Naive B cell (primary cell): ENCODE measurements at regions not wholly inside any gene's neighbourhood (a gene's known extent, or its start where the extent isn't known, plus 50 kb on each side); places are given as distances from the start of the nearest gene placed in this dataset.

Source experiments
- ATAC-seq, 2 donors: fragments of 150-1000 bp; cut with Tn5 transposase; 2 replicates each; pipeline ENCODE4 v1.10.0; 2021; ENCODE audit warnings: low read depth in 2 of 2, mild to moderate bottlenecking in 2 of 2, moderate library complexity in 2 of 2
- DNase-seq: peaks from one replicate; pipeline ENCODE4 v3.0.0; 2022
- H3K27ac Mint-ChIP-seq, 6 donors: one replicate each; pipeline ENCODE4 v1.8.0; 2020 to 2022; ENCODE audit warnings: mild to moderate bottlenecking in 6 of 6, mixed read lengths in 6 of 6, moderate library complexity in 5 of 6, inconsistent platforms in 2 of 6
- H3K27me3 Mint-ChIP-seq, 3 donors: one replicate each; pipeline ENCODE4 v1.8.0; 2021 to 2022; ENCODE audit warnings: mixed read lengths in 3 of 3, mild to moderate bottlenecking in 1 of 3
- H3K36me3 Mint-ChIP-seq, 2 donors: one replicate each; pipeline ENCODE4 v1.8.0; 2020 to 2022; ENCODE audit warnings: mixed read lengths in 2 of 2, inconsistent platforms in 1 of 2, mild to moderate bottlenecking in 1 of 2
- H3K4me1 Mint-ChIP-seq, 3 donors: one replicate each; pipeline ENCODE4 v1.8.0; 2020 to 2022; ENCODE audit warnings: mixed read lengths in 3 of 3, inconsistent platforms in 1 of 3, mild to moderate bottlenecking in 1 of 3, moderate library complexity in 1 of 3
- H3K4me3 Mint-ChIP-seq, 8 donors: one replicate each; pipeline ENCODE4 v1.8.0; 2020 to 2022; ENCODE audit warnings: mild to moderate bottlenecking in 8 of 8, mixed read lengths in 8 of 8, moderate library complexity in 8 of 8, inconsistent platforms in 2 of 8
- H3K9me3 Mint-ChIP-seq, 7 donors: one replicate each; pipeline ENCODE4 v1.8.0; 2020 to 2022; ENCODE audit warnings: mixed read lengths in 7 of 7, mild to moderate bottlenecking in 5 of 7, inconsistent platforms in 2 of 7, moderate library complexity in 1 of 7

DNA sequence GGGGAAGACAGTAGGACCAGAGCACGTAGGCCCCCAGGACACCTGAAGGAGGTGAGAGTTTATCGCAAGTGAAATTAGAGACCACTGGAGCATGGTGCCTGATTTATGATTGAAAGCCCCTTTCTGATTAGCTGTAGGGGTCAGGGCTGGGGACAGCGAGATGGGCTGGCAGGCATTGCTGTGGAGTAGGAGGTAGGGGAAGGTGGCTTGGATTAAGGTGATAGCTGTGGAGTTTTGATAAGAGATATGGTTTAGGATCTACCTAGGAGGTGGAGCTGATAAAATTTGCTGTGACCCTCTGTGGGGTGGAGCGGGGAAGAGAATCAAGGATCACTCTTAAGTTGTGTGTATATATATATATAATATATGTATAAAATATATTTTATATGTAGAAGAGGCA lies 157.5 kb downstream of the CD8B2 start:
- no peaks in the 10 kb centered on the region for H3K36me3 Mint-ChIP-seq
- no peak overlapping the region for H3K4me3 Mint-ChIP-seq
- H3K9me3 Mint-ChIP-seq, result no peaks in the 10 kb centered on the region
- H3K27me3 Mint-ChIP-seq, result peaks cover 0 to 8% (median 0%) of the 10 kb centered on the region in 3 donors
- no peaks in the 10 kb centered on the region for H3K4me1 Mint-ChIP-seq
- ATAC-seq (no peak), DNase-seq (no peak)
- no peak overlapping the region for H3K27ac Mint-ChIP-seq

GRCh38 chr2:106646605-106647004 lies 159.4 kb downstream of the CD8B2 start:
- H3K27ac Mint-ChIP-seq, result no peak overlapping the region
- peaks cover 0 to 2% (median 0%) of the 10 kb centered on the region in 7 donors for H3K9me3 Mint-ChIP-seq
- ATAC-seq (no peak), DNase-seq (no peak)
- H3K4me1 Mint-ChIP-seq, result no peaks in the 10 kb centered on the region
- H3K27me3 Mint-ChIP-seq, result peaks cover 0 to 14% (median 0%) of the 10 kb centered on the region in 3 donors
- H3K4me3 Mint-ChIP-seq, result no peak overlapping the region
- no peaks in the 10 kb centered on the region for H3K36me3 Mint-ChIP-seq

- no peaks in the 10 kb centered on the region for H3K4me1 Mint-ChIP-seq
- no peak overlapping the region for H3K4me3 Mint-ChIP-seq
- H3K36me3 Mint-ChIP-seq, result no peaks in the 10 kb centered on the region
- no peak overlapping the region for H3K27ac Mint-ChIP-seq
- H3K27me3 Mint-ChIP-seq, result peaks cover 5 to 20% (median 7%) of the 10 kb centered on the region in 3 donors
- peaks cover 0 to 2% (median 0%) of the 10 kb centered on the region in 7 donors for H3K9me3 Mint-ChIP-seq
- DNase-seq (no peak), ATAC-seq (no peak)
Observed at GRCh38 chr2:106649306-106649705, 162.1 kb downstream of the CD8B2 start.

GRCh38 chr2:106653465-106653864 lies 166.3 kb downstream of the CD8B2 start:
- no peak for DNase-seq
- Mint-ChIP-seq H3K27ac (no peak overlapping the region), H3K36me3 (peaks cover under 1 to 17% of the 10 kb centered on the region in 2 donors)

DNA sequence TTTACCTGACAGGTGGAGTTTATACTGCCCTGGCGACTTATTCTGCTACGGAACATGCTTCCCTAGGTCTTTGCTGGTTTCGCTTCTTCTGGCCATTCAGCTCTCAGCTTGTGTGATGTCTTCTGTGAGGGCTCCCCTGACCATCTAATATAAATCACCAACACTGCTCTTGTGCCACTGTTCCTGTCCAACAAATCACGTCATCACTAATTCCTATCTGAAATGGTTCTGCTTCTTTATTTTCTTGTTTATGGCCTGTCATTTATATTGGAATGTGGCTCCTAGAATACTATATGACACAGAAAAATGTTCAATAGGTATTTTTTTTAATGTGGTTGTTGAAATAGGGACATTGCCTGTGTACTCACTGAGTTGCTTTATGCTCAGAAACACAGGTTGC lies 171.5 kb downstream of the CD8B2 start:
- peaks cover 15 to 29% (median 21%) of the 10 kb centered on the region in 7 donors for H3K9me3 Mint-ChIP-seq
- peaks cover 0 to 5% (median under 1%) of the 10 kb centered on the region in 3 donors for H3K27me3 Mint-ChIP-seq
- ATAC-seq (no peak), DNase-seq (no peak)
- peaks cover 9 to 26% of the 10 kb centered on the region in 2 donors for H3K36me3 Mint-ChIP-seq
- H3K27ac Mint-ChIP-seq, result peak overlapping the region in 1 of 6 donors; percentile 50
- H3K4me1 Mint-ChIP-seq, result no peaks in the 10 kb centered on the region
- no peak overlapping the region for H3K4me3 Mint-ChIP-seq

More at GRCh38 chr2:106653465-106653864, 166.3 kb downstream of the CD8B2 start:
- no peak for ATAC-seq
- Mint-ChIP-seq H3K9me3 (peaks cover 8 to 20% (median 14%) of the 10 kb centered on the region in 7 donors), H3K4me1 (no peaks in the 10 kb centered on the region), H3K27me3 (peaks cover 5 to 12% (median 7%) of the 10 kb centered on the region in 3 donors), H3K4me3 (no peak overlapping the region)

DNA sequence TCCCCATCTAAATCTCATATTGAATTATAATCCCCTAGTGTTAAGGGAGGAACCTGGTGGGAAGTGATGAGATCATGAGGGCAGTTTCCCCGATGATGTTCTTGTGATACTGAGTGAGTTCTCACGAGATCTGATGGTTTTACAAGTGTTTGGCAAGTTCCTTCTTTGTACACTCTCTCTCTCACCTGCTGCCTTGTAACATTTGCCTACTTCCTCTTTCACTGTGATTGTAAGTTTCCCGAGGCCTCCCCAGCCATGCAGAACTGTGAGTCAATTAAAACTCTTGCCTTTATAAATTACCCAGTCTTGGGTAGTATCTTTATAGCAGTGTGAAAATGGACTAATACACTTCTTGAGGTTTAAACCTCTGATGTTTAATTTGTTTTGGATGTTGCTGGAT lies 177.5 kb downstream of the CD8B2 start:
- H3K9me3 Mint-ChIP-seq, result peaks cover 11 to 28% (median 20%) of the 10 kb centered on the region in 7 donors
- peak; percentile 77 to 81 for ATAC-seq
- H3K4me1 Mint-ChIP-seq, result peaks cover 9 to 15% (median 11%) of the 10 kb centered on the region in 3 donors
- H3K4me3 Mint-ChIP-seq, result peak overlapping the region in 2 of 8 donors; percentile 32 to 44
- peak; percentile 9 for DNase-seq
- H3K36me3 Mint-ChIP-seq, result peaks cover 6 to 16% of the 10 kb centered on the region in 2 donors
- peak overlapping the region in 3 of 6 donors; percentile 63 to 77 (median 74) for H3K27ac Mint-ChIP-seq
- H3K27me3 Mint-ChIP-seq, result peaks cover 0 to 5% (median 0%) of the 10 kb centered on the region in 3 donors

GRCh38 chr2:106667478-106668070 lies 180.4 kb downstream of the CD8B2 start:
- ATAC-seq (no peak), DNase-seq (no peak)
- Mint-ChIP-seq H3K36me3 (peaks cover 6 to 24% of the 10 kb centered on the region in 2 donors), H3K4me3 (no peak overlapping the region), H3K27me3 (peaks cover 0 to 3% (median 0%) of the 10 kb centered on the region in 3 donors), H3K27ac (no peak overlapping the region), H3K4me1 (peaks cover 9 to 15% (median 11%) of the 10 kb centered on the region in 3 donors), H3K9me3 (peaks cover 15 to 36% (median 25%) of the 10 kb centered on the region in 7 donors)

DNA sequence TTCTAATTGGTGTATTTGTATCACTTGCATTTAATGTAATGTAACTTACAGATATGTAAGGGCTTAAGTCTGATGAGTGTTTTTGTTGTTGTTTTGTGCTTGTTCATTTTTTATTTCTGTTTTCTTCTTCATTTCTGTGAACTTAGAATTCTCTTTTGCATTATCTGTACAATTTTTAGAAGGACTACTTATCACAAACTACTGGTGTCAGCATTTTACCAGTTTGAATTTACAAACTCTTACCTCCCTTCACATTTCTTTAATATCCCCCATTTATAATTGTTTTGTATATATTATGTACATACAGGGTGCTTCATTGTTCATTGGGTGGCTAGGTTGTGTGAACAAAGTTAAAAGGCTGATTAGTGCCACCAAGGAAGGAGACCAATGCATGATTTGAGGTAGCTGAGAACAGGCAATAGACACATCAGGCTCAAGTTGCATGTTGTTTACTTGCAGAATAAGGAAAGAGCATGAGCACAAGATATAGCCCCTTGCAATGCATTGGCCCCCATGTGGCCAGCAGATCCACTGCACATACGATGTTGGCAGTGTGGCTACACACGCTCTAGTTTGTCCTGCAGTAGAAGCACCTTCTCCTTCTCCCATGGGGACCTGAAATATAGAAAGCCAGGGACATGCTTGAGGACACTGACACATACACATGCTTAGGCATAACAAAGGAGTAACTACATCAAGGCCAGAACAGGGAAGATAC lies 198.2 kb downstream of the CD8B2 start:
- H3K27me3 Mint-ChIP-seq, result peaks cover 0 to 18% (median 3%) of the 10 kb centered on the region in 3 donors

GRCh38 chr2:106686814-106687213 lies 199.2 kb downstream of the ST6GAL2 start:
- ATAC-seq (no peak), DNase-seq (no peak)
- peaks cover 10 to 39% (median 15%) of the 10 kb centered on the region in 7 donors for H3K9me3 Mint-ChIP-seq
- H3K27ac Mint-ChIP-seq, result peak overlapping the region in 1 of 6 donors; percentile 26
- H3K27me3 Mint-ChIP-seq, result peaks cover 0 to 18% (median 3%) of the 10 kb centered on the region in 3 donors
- peaks cover 0 to 13% of the 10 kb centered on the region in 2 donors for H3K36me3 Mint-ChIP-seq
- H3K4me3 Mint-ChIP-seq, result no peak overlapping the region
- H3K4me1 Mint-ChIP-seq, result no peaks in the 10 kb centered on the region

More for the DNA sequence above, 198.2 kb downstream of the CD8B2 start:
- H3K4me3 Mint-ChIP-seq, result no peak overlapping the region
- H3K9me3 Mint-ChIP-seq, result peaks cover 10 to 44% (median 15%) of the 10 kb centered on the region in 7 donors
- H3K36me3 Mint-ChIP-seq, result peaks cover 0 to 13% of the 10 kb centered on the region in 2 donors
- DNase-seq (no peak), ATAC-seq (no peak)
- no peaks in the 10 kb centered on the region for H3K4me1 Mint-ChIP-seq
- no peak overlapping the region for H3K27ac Mint-ChIP-seq

- Mint-ChIP-seq H3K27me3 (peaks cover 0 to 6% (median 0%) of the 10 kb centered on the region in 3 donors), H3K4me3 (no peak overlapping the region), H3K36me3 (peaks cover 0 to under 1% of the 10 kb centered on the region in 2 donors), H3K27ac (no peak overlapping the region), H3K4me1 (no peaks in the 10 kb centered on the region), H3K9me3 (peaks cover 0 to 12% (median 4%) of the 10 kb centered on the region in 7 donors)
- ATAC-seq, result no peak
- no peak for DNase-seq
Observed at GRCh38 chr2:106694964-106695470, 190.9 kb downstream of the ST6GAL2 start.

DNA sequence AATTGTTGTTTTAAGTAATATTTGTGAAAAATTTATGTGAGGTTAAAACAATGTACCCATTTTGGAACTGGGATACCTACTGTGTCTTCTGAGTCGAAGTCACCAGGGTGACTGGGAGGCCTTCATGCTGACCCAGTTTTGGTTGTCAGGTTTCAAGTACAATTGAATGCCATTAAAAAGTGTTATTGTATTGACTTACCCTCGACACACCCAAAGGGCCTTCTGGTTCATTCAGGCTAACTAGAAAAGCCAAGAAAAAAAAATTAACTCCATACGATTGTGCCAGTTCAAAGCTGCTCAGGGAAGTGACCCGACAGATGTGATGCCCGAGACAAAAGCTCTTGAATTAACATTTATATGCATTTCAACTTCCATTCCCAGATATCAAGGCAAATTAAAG lies 190.0 kb downstream of the ST6GAL2 start:
- no peaks in the 10 kb centered on the region for H3K36me3 Mint-ChIP-seq
- ATAC-seq (no peak), DNase-seq (no peak)
- no peaks in the 10 kb centered on the region for H3K4me1 Mint-ChIP-seq
- no peak overlapping the region for H3K27ac Mint-ChIP-seq
- H3K4me3 Mint-ChIP-seq, result no peak overlapping the region
- peaks cover 0 to 6% (median 0%) of the 10 kb centered on the region in 3 donors for H3K27me3 Mint-ChIP-seq
- H3K9me3 Mint-ChIP-seq, result peaks cover 0 to 11% (median 3%) of the 10 kb centered on the region in 7 donors

DNA sequence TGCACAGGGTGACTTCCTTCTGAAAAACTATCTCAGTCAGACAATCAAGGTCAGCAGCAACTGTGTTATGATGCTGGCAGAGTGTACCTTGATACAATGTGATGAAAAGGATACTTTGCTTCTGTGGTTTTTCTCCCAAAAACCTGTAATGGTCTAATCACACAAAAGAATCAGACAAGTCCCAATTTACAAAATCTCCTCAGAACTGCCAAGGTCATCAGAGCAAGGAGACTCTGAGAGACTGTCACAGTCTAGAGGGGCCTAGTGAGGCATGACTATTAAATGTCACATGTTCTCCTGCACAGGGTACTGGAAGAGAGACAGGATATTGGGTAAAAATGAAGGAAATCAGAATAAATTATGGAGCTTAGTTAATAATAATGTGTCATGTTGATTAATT lies 185.4 kb downstream of the ST6GAL2 start:
- Mint-ChIP-seq H3K36me3 (no peaks in the 10 kb centered on the region), H3K4me3 (no peak overlapping the region), H3K4me1 (no peaks in the 10 kb centered on the region), H3K27me3 (no peaks in the 10 kb centered on the region), H3K9me3 (peaks cover 0 to 8% (median 0%) of the 10 kb centered on the region in 7 donors), H3K27ac (no peak overlapping the region)
- DNase-seq, result no peak
- no peak for ATAC-seq

- H3K9me3 Mint-ChIP-seq, result peaks cover 0 to 5% (median 0%) of the 10 kb centered on the region in 7 donors
- no peaks in the 10 kb centered on the region for H3K36me3 Mint-ChIP-seq
- no peak overlapping the region for H3K4me3 Mint-ChIP-seq
- no peaks in the 10 kb centered on the region for H3K27me3 Mint-ChIP-seq
- ATAC-seq (no peak), DNase-seq (no peak)
- H3K4me1 Mint-ChIP-seq, result no peaks in the 10 kb centered on the region
- H3K27ac Mint-ChIP-seq, result peak overlapping the region in 2 of 6 donors; percentile 22 to 82
Observed at GRCh38 chr2:106701203-106702022, 184.6 kb downstream of the ST6GAL2 start.
